Brain microvascular endothelial cell (primary cell): ENCODE measurements at regions not wholly inside any gene's neighbourhood (a gene's known extent, or its start where the extent isn't known, plus 50 kb on each side); places are given as distances from the start of the nearest gene placed in this dataset.
"Not testable (repeated sequence)": the region's sequence is repeated elsewhere in the genome, so short reads cannot be mapped to it uniquely, and the experiment has no call there.

Source experiments
- DNase-seq: peaks from one replicate; pipeline ENCODE4 v3.0.0-alpha.2; 2020
- H3K27ac ChIP-seq: fragments of 250-450 bp; sonication (Bioruptor Pico); 2 replicates; pipeline ENCODE4 v1.5.1; 2020; ENCODE audit warnings: mild to moderate bottlenecking, moderate library complexity
- H3K27me3 ChIP-seq: fragments of 250-450 bp; sonication (Bioruptor Pico); replicated peaks from 2 replicates; pipeline ENCODE4 v1.5.1; 2020; ENCODE audit warnings: mild to moderate bottlenecking
- H3K36me3 ChIP-seq: fragments of 250-450 bp; sonication (Bioruptor Pico); replicated peaks from 2 replicates; pipeline ENCODE4 v1.5.1; 2020; ENCODE audit warnings: mild to moderate bottlenecking
- H3K4me3 ChIP-seq: 2 replicates; pipeline ENCODE4 v1.5.1; 2011; ENCODE audit warnings: low read depth, mild to moderate bottlenecking, control low read depth, low read length, moderate library complexity
- in situ Hi-C: cut with HindIII; loops from 2 replicates; pipeline ENCODE4 v1.10.0; 2017; ENCODE audit warnings: low sequenced_read_pairs, low pct_ligation_motif_present
- TF ChIP-seq, protein P1 (sequence below): IDR thresholded peaks from 2 replicates; pipeline ENCODE4 v1.5.1; 2011; ENCODE audit warnings: low read depth, mild to moderate bottlenecking, moderate library complexity, low read length, control low read depth, inconsistent platforms; ENCODE audit errors: missing control alignments

DNA sequence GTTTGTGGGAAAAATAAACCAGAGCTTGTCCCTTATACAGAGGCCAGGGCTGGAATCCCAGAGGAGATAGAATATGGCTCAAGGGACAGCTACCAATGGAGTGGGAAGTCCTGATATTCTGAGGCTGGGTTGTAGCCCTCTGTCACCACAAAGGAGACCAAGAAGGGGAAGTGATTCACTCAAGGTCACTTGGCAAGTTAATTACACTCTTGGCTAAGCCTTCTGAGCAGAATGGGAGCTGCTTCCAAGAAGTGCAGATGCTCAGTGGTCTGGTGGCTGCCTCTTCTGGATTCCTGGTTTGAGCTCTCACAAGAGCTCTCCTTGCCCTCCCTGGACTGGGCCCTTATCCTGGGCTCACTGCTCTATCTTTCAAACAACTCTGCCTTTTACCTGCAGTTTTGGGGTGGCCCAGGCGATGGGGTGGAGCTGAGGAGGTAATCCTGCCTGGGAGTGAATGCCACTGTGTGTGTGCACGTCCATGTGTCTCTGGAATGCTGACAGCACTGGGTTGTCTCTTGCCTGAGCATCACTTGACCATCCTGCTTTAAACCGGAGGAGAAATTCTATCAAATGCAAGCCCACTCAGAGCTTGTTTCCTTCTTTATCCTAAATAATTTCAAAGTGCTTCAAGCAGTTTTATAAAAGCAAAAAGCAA, 168.2 kb downstream of the KCNS3 start:
- DNase-seq, result peak; percentile 17
- Histone ChIP-seq H3K4me3 (no peak overlapping the region), H3K36me3 (no peaks in the 10 kb centered on the region), H3K27me3 (no peaks in the 10 kb centered on the region), H3K27ac (no peak overlapping the region)
- in situ Hi-C loops, result no loop called here
- TF ChIP-seq, protein P1, sequence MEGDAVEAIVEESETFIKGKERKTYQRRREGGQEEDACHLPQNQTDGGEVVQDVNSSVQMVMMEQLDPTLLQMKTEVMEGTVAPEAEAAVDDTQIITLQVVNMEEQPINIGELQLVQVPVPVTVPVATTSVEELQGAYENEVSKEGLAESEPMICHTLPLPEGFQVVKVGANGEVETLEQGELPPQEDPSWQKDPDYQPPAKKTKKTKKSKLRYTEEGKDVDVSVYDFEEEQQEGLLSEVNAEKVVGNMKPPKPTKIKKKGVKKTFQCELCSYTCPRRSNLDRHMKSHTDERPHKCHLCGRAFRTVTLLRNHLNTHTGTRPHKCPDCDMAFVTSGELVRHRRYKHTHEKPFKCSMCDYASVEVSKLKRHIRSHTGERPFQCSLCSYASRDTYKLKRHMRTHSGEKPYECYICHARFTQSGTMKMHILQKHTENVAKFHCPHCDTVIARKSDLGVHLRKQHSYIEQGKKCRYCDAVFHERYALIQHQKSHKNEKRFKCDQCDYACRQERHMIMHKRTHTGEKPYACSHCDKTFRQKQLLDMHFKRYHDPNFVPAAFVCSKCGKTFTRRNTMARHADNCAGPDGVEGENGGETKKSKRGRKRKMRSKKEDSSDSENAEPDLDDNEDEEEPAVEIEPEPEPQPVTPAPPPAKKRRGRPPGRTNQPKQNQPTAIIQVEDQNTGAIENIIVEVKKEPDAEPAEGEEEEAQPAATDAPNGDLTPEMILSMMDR, result no peak

DNA sequence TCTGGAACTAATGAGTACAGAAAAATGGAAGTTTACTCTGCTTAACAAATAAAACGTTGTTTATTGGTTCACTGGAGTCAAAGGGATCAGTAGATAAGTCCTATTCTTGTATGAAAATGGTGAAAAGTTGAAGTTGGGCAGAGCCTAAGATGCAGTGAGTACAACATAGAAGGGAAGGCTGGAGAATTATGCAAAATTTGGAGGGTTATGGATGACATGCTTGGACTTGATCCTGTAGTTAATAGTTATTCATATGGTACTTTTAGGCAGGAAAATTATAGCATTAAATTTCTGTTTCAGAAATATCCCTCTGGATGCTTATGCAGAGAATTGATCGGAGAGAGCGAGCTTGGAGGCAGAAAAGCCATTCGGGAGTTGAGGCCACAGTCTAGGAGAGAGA, 167.6 kb downstream of the KCNS3 start:
- TF ChIP-seq, protein P1, result no peak
- in situ Hi-C loops, result no loop called here
- Histone ChIP-seq H3K36me3 (no peaks in the 10 kb centered on the region), H3K27me3 (no peaks in the 10 kb centered on the region), H3K4me3 (no peak overlapping the region), H3K27ac (no peak overlapping the region)
- no peak for DNase-seq

DNA sequence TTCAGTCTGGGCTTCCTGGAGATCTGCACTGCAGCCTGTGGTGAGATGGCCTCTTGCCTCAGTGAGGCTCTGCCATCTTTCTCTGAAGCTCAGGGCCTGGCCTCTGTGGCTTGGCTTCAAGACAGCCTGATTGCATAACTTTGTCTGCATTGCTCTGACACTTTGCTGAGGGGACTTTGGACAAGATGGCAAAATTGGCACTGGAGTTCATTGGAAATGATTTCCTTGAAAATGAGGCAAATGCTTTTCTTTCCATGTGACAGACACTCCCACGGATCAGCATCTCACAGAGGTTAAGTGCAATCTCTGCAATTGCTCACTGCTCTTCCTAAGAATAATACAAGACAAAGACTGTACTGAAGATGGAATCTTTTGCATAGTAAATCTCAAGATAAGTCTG, 166.8 kb downstream of the KCNS3 start:
- Histone ChIP-seq H3K27ac (no peak overlapping the region), H3K4me3 (no peak overlapping the region), H3K36me3 (no peaks in the 10 kb centered on the region), H3K27me3 (no peaks in the 10 kb centered on the region)
- in situ Hi-C loops, result no loop called here
- DNase-seq, result no peak
- TF ChIP-seq, protein P1, result no peak

DNA sequence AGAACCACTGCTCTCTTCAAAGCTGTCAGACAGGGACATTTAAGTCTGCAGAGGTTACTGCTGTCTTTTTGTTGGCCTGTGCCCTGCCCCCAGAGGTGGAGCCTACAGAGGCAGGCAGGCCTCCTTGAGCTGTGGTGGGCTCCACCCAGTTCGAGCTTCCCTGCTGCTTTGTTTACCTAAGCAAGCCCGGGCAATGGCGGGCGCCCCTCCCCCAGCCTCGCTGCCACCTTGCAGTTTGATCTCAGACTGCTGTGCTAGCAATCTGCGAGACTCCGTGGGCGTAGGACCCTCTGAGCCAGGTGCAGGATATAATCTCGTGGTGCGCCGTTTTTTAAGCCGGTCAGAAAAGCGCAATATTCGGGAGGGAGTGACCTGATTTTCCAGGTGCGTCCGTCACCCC, 138.9 kb downstream of the KCNS3 start:
- H3K27ac ChIP-seq, H3K4me3 ChIP-seq, in situ Hi-C loops, H3K36me3 ChIP-seq, H3K27me3 ChIP-seq, DNase-seq: not testable (repeated sequence)

DNA sequence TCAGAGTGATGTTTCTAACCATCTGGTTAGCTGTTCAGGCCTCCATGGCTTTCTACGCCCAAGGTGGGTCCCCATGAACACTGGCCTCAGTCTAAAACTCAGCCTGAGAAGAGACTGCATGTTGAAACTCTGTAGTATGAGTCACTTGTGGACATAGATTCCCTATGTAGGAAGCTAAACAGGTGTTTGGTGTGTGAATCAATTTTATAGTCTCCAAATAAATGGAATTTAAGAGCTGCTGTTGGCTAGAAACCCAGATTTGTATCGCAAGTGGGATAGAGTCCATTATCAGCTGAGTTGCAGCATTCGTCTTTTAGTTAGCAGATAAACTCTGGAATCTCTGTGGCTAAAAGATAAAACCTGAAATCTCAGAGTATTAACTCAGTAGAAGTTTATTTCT, 131.4 kb downstream of the KCNS3 start:
- no peak overlapping the region for H3K27ac ChIP-seq
- TF ChIP-seq, protein P1, result no peak
- no peaks in the 10 kb centered on the region for H3K36me3 ChIP-seq
- no peaks in the 10 kb centered on the region for H3K27me3 ChIP-seq
- no peak for DNase-seq
- H3K4me3 ChIP-seq, result no peak overlapping the region
- in situ Hi-C loops, result no loop called here

DNA sequence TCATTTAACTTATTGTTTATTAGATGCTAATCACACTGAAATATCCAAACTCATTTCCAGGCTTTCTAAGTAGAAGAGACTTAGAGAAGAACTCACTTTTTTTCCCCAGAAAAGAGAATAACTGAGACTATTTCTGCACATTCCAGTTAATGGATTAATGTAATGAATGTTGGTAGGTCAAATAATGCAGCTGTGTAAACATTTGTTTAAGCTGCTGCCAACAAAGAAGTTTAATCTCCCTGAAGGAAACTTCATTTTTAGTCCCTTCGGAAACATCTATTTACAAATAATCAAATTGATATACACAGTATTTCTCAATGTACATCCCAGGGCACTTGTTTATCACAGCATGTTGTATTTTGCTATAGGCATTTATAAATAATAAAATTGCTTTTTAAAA, 126.9 kb downstream of the KCNS3 start:
- no peak overlapping the region for H3K27ac ChIP-seq

More for the DNA sequence above, 126.9 kb downstream of the KCNS3 start:
- no peaks in the 10 kb centered on the region for H3K27me3 ChIP-seq
- no peak for DNase-seq
- H3K36me3 ChIP-seq, result no peaks in the 10 kb centered on the region
- no peak overlapping the region for H3K4me3 ChIP-seq
- in situ Hi-C loops, result no loop called here
- TF ChIP-seq, protein P1, result no peak
